Astrocyte (in vitro differentiated cells and primary cell): ENCODE measurements at regions not wholly inside any gene's neighbourhood (a gene's known extent, or its start where the extent isn't known, plus 50 kb on each side); places are given as distances from the start of the nearest gene placed in this dataset.

Experiments
- DNase-seq: peaks from one replicate; pipeline ENCODE4 v3.0.0-alpha.2; 2010; ENCODE audit warnings: low read depth
- FAIRE-seq: peaks from 2 replicates; lab custom pipeline; 2011; peaks lifted over from hg19 to GRCh38; lab: Jason Lieb, UNC
- H2AFZ ChIP-seq: 2 replicates; pipeline ENCODE4 v1.6.0; 2012; ENCODE audit warnings: low read depth, low read length, inconsistent platforms
- H3K27ac ChIP-seq: 2 replicates; pipeline ENCODE4 v1.5.1; 2011; ENCODE audit warnings: low read depth, low read length, inconsistent platforms
- H3K27me3 ChIP-seq: 2 replicates; pipeline ENCODE4 v1.6.0; 2011; ENCODE audit warnings: low read length, inconsistent platforms; ENCODE audit not compliant: insufficient read depth
- H3K36me3 ChIP-seq: 2 replicates; pipeline ENCODE4 v1.5.1; 2011; ENCODE audit warnings: low read length, inconsistent platforms; ENCODE audit not compliant: insufficient read depth
- H3K4me1 ChIP-seq: 2 replicates; pipeline ENCODE4 v1.5.1; 2011; ENCODE audit warnings: low read length, inconsistent platforms; ENCODE audit not compliant: insufficient read depth
- H3K4me2 ChIP-seq: 2 replicates; pipeline ENCODE4 v1.6.0; 2012; ENCODE audit warnings: low read length, inconsistent platforms
- H3K4me3 ChIP-seq: 2 replicates; pipeline ENCODE4 v1.5.1; 2011; ENCODE audit warnings: low read depth, mild to moderate bottlenecking, low read length, inconsistent platforms; ENCODE audit not compliant: insufficient read depth
- H3K79me2 ChIP-seq: 2 replicates; pipeline ENCODE4 v1.6.0; 2012; ENCODE audit warnings: mild to moderate bottlenecking, low read length, inconsistent platforms; ENCODE audit not compliant: insufficient read depth
- H3K9ac ChIP-seq: 2 replicates; pipeline ENCODE4 v1.6.0; 2012; ENCODE audit warnings: mild to moderate bottlenecking, low read length, inconsistent platforms
- H3K9me3 ChIP-seq: 2 replicates; pipeline ENCODE4 v1.5.1; 2012; ENCODE audit warnings: low read depth, mild to moderate bottlenecking, low read length, inconsistent platforms; ENCODE audit not compliant: insufficient read depth
- H4K20me1 ChIP-seq: 2 replicates; pipeline ENCODE4 v1.6.0; 2012; ENCODE audit warnings: low read length, inconsistent platforms; ENCODE audit not compliant: insufficient read depth
- H3K27ac Mint-ChIP-seq: one replicate; pipeline ENCODE4 v1.8.0; 2021; ENCODE audit warnings: mild to moderate bottlenecking, mixed read lengths; ENCODE audit not compliant: unreplicated experiment
- H3K27me3 Mint-ChIP-seq: one replicate; pipeline ENCODE4 v1.8.0; 2021; ENCODE audit warnings: low read depth, mixed read lengths; ENCODE audit not compliant: unreplicated experiment
- H3K36me3 Mint-ChIP-seq: one replicate; pipeline ENCODE4 v1.8.0; 2021; ENCODE audit warnings: low read depth, mixed read lengths; ENCODE audit not compliant: unreplicated experiment
- H3K4me1 Mint-ChIP-seq: one replicate; pipeline ENCODE4 v1.8.0; 2021; ENCODE audit warnings: low read depth, mixed read lengths; ENCODE audit not compliant: unreplicated experiment
- H3K4me3 Mint-ChIP-seq: one replicate; pipeline ENCODE4 v1.8.0; 2021; ENCODE audit warnings: mild to moderate bottlenecking, moderate library complexity, mixed read lengths; ENCODE audit not compliant: unreplicated experiment
- H3K9me3 Mint-ChIP-seq: one replicate; pipeline ENCODE4 v1.8.0; 2021; ENCODE audit warnings: mild to moderate bottlenecking, mixed read lengths; ENCODE audit not compliant: unreplicated experiment
- EZH2 ChIP-seq: IDR thresholded peaks from 2 replicates; pipeline ENCODE4 v1.6.1; 2012; ENCODE audit warnings: mild to moderate bottlenecking, low read length, inconsistent platforms; ENCODE audit not compliant: insufficient read depth
- TF ChIP-seq, protein P1 (sequence below): IDR thresholded peaks from 2 replicates; pipeline ENCODE4 v1.5.1; 2011; ENCODE audit warnings: low read depth, mild to moderate bottlenecking, inconsistent platforms, low read length, moderate library complexity; ENCODE audit not compliant: insufficient read depth

DNA sequence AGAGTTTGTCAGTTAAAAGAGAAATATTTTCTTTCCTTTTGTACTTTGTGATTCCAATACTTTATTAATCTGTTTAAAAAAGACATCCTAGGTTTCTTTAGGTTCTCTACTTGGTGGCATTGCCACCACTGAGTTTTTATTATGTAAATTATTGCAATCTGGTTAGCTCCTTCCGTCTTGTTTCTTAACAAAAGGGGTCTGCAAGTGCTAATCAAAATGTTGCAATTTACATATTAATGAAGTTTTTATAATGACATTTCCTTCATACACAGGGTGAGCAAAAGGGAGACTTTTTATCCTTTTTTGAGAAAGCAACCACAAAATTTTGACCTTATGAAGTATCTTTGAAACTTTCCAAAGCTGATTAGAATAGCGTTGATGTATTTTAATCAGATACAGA, 1307.3 kb downstream of the ROBO2 start:
- Histone ChIP-seq H3K36me3 (no peaks in the 10 kb centered on the region), H3K4me1 (no peaks in the 10 kb centered on the region), H3K4me3 (no peak overlapping the region), H3K79me2 (no peaks in the 10 kb centered on the region), H3K27me3 (no peaks in the 10 kb centered on the region), H3K9ac (no peak overlapping the region), H2AFZ (no peak overlapping the region), H3K9me3 (no peaks in the 10 kb centered on the region), H4K20me1 (no peaks in the 10 kb centered on the region), H3K27ac (no peak overlapping the region), H3K4me2 (no peak overlapping the region)
- Mint-ChIP-seq H3K36me3 (no peaks in the 10 kb centered on the region), H3K27me3 (no peaks in the 10 kb centered on the region), H3K9me3 (no peaks in the 10 kb centered on the region), H3K4me3 (no peak overlapping the region), H3K27ac (no peak overlapping the region), H3K4me1 (peaks cover 5% of the 10 kb centered on the region)
- DNase-seq (no peak), FAIRE-seq (no peak)
- TF ChIP-seq, protein P1, sequence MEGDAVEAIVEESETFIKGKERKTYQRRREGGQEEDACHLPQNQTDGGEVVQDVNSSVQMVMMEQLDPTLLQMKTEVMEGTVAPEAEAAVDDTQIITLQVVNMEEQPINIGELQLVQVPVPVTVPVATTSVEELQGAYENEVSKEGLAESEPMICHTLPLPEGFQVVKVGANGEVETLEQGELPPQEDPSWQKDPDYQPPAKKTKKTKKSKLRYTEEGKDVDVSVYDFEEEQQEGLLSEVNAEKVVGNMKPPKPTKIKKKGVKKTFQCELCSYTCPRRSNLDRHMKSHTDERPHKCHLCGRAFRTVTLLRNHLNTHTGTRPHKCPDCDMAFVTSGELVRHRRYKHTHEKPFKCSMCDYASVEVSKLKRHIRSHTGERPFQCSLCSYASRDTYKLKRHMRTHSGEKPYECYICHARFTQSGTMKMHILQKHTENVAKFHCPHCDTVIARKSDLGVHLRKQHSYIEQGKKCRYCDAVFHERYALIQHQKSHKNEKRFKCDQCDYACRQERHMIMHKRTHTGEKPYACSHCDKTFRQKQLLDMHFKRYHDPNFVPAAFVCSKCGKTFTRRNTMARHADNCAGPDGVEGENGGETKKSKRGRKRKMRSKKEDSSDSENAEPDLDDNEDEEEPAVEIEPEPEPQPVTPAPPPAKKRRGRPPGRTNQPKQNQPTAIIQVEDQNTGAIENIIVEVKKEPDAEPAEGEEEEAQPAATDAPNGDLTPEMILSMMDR = no peak
- TF ChIP-seq EZH2 = no peak

DNA sequence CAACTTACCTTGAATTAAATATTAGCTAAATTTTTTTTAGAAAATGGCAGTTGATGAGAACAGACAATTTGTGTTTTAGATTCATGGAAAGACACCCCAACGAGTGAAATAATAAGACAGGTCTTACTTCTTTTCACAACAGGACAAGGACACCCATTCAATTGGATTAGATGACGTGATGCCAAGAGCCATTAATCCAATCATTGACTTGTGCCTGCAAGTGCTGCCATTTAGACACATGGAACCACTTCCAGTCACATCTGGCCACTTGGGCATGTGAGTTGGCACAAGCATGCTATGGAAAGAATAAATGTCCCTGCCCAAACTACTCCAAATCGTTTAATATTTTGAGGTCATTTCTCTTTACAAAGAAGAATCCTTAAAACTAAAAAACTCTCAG, 1308.8 kb downstream of the ROBO2 start:
- Histone ChIP-seq H3K4me3 (no peak overlapping the region), H4K20me1 (no peaks in the 10 kb centered on the region), H3K4me2 (no peak overlapping the region), H3K36me3 (no peaks in the 10 kb centered on the region), H3K27me3 (no peaks in the 10 kb centered on the region), H3K27ac (no peak overlapping the region), H2AFZ (no peak overlapping the region), H3K79me2 (no peaks in the 10 kb centered on the region), H3K9me3 (no peaks in the 10 kb centered on the region), H3K4me1 (no peaks in the 10 kb centered on the region), H3K9ac (no peak overlapping the region)
- TF ChIP-seq, protein P1 = no peak
- TF ChIP-seq EZH2 = no peak
- no peaks in the 10 kb centered on the region for H3K27me3 Mint-ChIP-seq
- H3K9me3 Mint-ChIP-seq = no peaks in the 10 kb centered on the region
- DNase-seq = no peak
- no peak overlapping the region for H3K27ac Mint-ChIP-seq
- peak; percentile 13 for FAIRE-seq
- no peak overlapping the region for H3K4me3 Mint-ChIP-seq
- H3K4me1 Mint-ChIP-seq = peaks cover 6% of the 10 kb centered on the region
- no peaks in the 10 kb centered on the region for H3K36me3 Mint-ChIP-seq

DNA sequence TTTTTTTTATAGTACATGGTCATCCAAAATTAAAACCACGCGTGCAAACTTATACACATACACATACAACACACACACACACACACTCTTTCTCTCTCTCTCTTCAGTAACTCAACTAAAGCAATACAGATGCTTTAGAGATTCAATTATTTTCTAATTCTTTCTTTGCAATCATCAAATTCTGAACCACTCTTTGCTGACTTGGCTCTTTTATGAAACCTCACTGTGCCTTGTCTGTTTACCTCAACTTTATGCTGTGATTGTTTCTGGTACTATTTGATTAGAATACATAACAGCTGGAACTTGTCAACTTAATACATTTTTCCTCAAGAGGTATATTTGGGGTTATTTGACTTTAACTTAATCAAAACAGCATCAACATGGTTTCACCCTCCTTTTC, 1309.7 kb downstream of the ROBO2 start:
- no peak for FAIRE-seq
- no peaks in the 10 kb centered on the region for H3K27me3 ChIP-seq
- H3K9me3 ChIP-seq = no peaks in the 10 kb centered on the region
- no peaks in the 10 kb centered on the region for H3K79me2 ChIP-seq
- no peak overlapping the region for H3K27ac ChIP-seq
- Mint-ChIP-seq H3K9me3 (no peaks in the 10 kb centered on the region), H3K27me3 (no peaks in the 10 kb centered on the region), H3K4me3 (no peak overlapping the region), H3K4me1 (peaks cover 6% of the 10 kb centered on the region), H3K36me3 (no peaks in the 10 kb centered on the region), H3K27ac (no peak overlapping the region)
- H3K4me1 ChIP-seq = no peaks in the 10 kb centered on the region
- H2AFZ ChIP-seq = no peak overlapping the region
- no peaks in the 10 kb centered on the region for H3K36me3 ChIP-seq
- H3K4me2 ChIP-seq = no peak overlapping the region
- no peaks in the 10 kb centered on the region for H4K20me1 ChIP-seq
- TF ChIP-seq, protein P1 = no peak
- TF ChIP-seq EZH2 = no peak
- no peak for DNase-seq
- no peak overlapping the region for H3K9ac ChIP-seq
- H3K4me3 ChIP-seq = no peak overlapping the region
